ENCODE measurements at regions not wholly inside any gene's neighbourhood (a gene's known extent, or its start where the extent isn't known, plus 50 kb on each side); places are given as distances from the start of the nearest gene placed in this dataset.

- Histone ChIP-seq H3F3A (ENCODE audit: low read length, unreplicated experiment) (no peaks in the 10 kb centered on the region), H3K4me1 (ENCODE audit: insufficient read depth, low read length) (no peaks in the 10 kb centered on the region), H3K36me3 (ENCODE audit: low read depth, low read length) (no peaks in the 10 kb centered on the region), H2AFZ (ENCODE audit: low read length) (no peak overlapping the region), H3K79me2 (ENCODE audit: low read length) (no peaks in the 10 kb centered on the region), H3K27me3 (ENCODE audit: low read length) (peaks cover 49% of the 10 kb centered on the region), H3K9me2 (replicated peaks; ENCODE audit: low read length) (no peaks in the 10 kb centered on the region), H3K27ac (ENCODE audit: low read length) (no peak overlapping the region), H3K9ac (ENCODE audit: low read length) (no peak overlapping the region), H3K9me3 (ENCODE audit: low read length) (no peaks in the 10 kb centered on the region), H3K4me2 (ENCODE audit: low read length) (no peak overlapping the region), H4K20me1 (ENCODE audit: low read length) (no peaks in the 10 kb centered on the region), H3K4me3 (ENCODE audit: low read length) (no peak overlapping the region)
- TF ChIP-seq EZH2 (IDR thresholded peaks at IDR 0.05; ENCODE audit: low read length, unreplicated experiment) = no peak
- no peak for TF ChIP-seq CTCF (conservative IDR thresholded peaks at IDR 0.05; ENCODE audit: low read depth, low read length)
- no peak for TF ChIP-seq EZH2phosphoT487 (IDR thresholded peaks at IDR 0.05; ENCODE audit: borderline replicate concordance, low read length)
- POLR2A ChIA-PET (ENCODE audit: unreplicated experiment) = no interaction called here
- BruUV-seq (replicated peaks) = no TSS peak
- no peak for ATAC-seq
- CTCF ChIA-PET = no interaction called here
- intact Hi-C loops (cut with micrococcal nuclease) = no loop called here
- no peak for DNase-seq
These were observed 246.9 kb upstream of the ZFP64 start for GRCh38 chr20:52438326-52438963.

- Histone ChIP-seq H3F3A (ENCODE audit: low read length, unreplicated experiment) (no peaks in the 10 kb centered on the region), H3K4me1 (ENCODE audit: insufficient read depth, low read length) (no peaks in the 10 kb centered on the region), H3K9me3 (ENCODE audit: low read length) (no peaks in the 10 kb centered on the region), H3K36me3 (ENCODE audit: low read depth, low read length) (no peaks in the 10 kb centered on the region), H3K79me2 (ENCODE audit: low read length) (no peaks in the 10 kb centered on the region), H3K27ac (ENCODE audit: low read length) (no peak overlapping the region), H4K20me1 (ENCODE audit: low read length) (no peaks in the 10 kb centered on the region), H3K4me3 (ENCODE audit: low read length) (no peak overlapping the region), H3K4me2 (ENCODE audit: low read length) (no peak overlapping the region), H3K9ac (ENCODE audit: low read length) (no peak overlapping the region), H3K27me3 (ENCODE audit: low read length) (peaks cover 14% of the 10 kb centered on the region), H2AFZ (ENCODE audit: low read length) (no peak overlapping the region), H3K9me2 (replicated peaks; ENCODE audit: low read length) (no peaks in the 10 kb centered on the region)
- intact Hi-C loops (cut with micrococcal nuclease) = no loop called here
- TF ChIP-seq CTCF (conservative IDR thresholded peaks at IDR 0.05; ENCODE audit: low read depth, low read length) (no peak), EZH2phosphoT487 (IDR thresholded peaks at IDR 0.05; ENCODE audit: borderline replicate concordance, low read length) (no peak), EZH2 (IDR thresholded peaks at IDR 0.05; ENCODE audit: low read length, unreplicated experiment) (no peak)
- ChIA-PET POLR2A (ENCODE audit: unreplicated experiment) (no interaction called here), CTCF (no interaction called here)
- no TSS peak for BruUV-seq (replicated peaks)
- DNase-seq (no peak), ATAC-seq (no peak)
These were observed 242.9 kb upstream of the ZFP64 start for GRCh38 chr20:52434453-52434852.

- H3K4me3 ChIP-seq (ENCODE audit: low read length) = no peak overlapping the region
- DNase-seq (no peak), ATAC-seq (no peak)
- H3K9ac ChIP-seq (ENCODE audit: low read length) = no peak overlapping the region
- H4K20me1 ChIP-seq (ENCODE audit: low read length) = no peaks in the 10 kb centered on the region
- no TSS peak for BruUV-seq (replicated peaks)
- no peak overlapping the region for H3K4me2 ChIP-seq (ENCODE audit: low read length)
- H3K9me2 ChIP-seq (replicated peaks; ENCODE audit: low read length) = no peaks in the 10 kb centered on the region
- H3K9me3 ChIP-seq (ENCODE audit: low read length) = no peaks in the 10 kb centered on the region
- CTCF ChIA-PET = no interaction called here
- no peaks in the 10 kb centered on the region for H3K4me1 ChIP-seq (ENCODE audit: insufficient read depth, low read length)
- H2AFZ ChIP-seq (ENCODE audit: low read length) = no peak overlapping the region
- no peaks in the 10 kb centered on the region for H3K36me3 ChIP-seq (ENCODE audit: low read depth, low read length)
- POLR2A ChIA-PET (ENCODE audit: unreplicated experiment) = no interaction called here
- H3K79me2 ChIP-seq (ENCODE audit: low read length) = no peaks in the 10 kb centered on the region
- no peaks in the 10 kb centered on the region for H3F3A ChIP-seq (ENCODE audit: low read length, unreplicated experiment)
- no peak for TF ChIP-seq EZH2phosphoT487 (IDR thresholded peaks at IDR 0.05; ENCODE audit: borderline replicate concordance, low read length)
- intact Hi-C loops (cut with micrococcal nuclease) = no loop called here
- peaks cover 10% of the 10 kb centered on the region for H3K27me3 ChIP-seq (ENCODE audit: low read length)
- H3K27ac ChIP-seq (ENCODE audit: low read length) = no peak overlapping the region
These were observed 242.5 kb upstream of the ZFP64 start for GRCh38 chr20:52434041-52434425.
